Stimulated activated CD8-positive, alpha-beta memory T cell treated with anti-CD3 and anti-CD28 coated beads, Interleukin-7, amount 100 ng/mL, for 4 hours (primary cell): ENCODE measurements at regions not wholly inside any gene's neighbourhood (a gene's known extent, or its start where the extent isn't known, plus 50 kb on each side); places are given as distances from the start of the nearest gene placed in this dataset.

Experiments
- DNase-seq, 2 donors: peaks; one replicate each; pipeline ENCODE4 v3.0.0-alpha.2; 2020; ENCODE audit warnings: low read depth in 2 of 2

DNA sequence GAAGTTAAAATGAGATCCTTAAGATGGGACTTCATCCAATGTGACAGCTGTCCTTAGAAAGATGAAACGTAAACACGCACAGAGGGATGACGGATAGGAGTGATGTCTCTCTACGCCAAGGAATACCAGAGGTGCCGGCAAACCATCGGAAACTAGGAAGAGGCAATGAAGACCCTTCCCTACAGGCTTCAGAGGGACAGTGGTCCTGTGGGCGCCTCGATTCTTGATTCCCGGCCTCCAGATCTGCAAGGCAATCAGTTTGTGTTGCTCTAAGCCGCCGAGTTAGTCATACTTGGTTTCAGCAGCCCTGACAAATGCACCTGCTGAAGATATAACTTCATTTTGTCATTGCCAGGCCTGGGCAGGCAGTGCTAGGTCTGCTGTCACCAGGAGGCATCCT lies 1455.1 kb downstream of the TBC1D22A start:
- no peak for DNase-seq

DNA sequence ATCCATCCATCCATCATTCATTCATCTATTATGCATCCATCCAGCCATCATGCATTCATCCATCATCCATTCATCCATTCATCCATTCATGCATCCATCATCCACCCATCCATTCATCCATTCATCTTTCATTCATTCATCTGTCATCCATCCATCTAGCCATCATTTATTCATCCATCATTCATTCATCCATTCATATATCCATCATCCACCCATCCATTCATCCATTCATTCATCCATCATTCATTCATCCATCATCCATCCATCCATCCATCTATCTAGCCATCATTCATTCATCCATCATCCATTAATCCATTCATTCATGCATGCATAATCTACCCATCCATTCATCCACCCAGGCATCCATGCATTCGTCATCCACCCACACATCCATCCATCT lies 1450.3 kb downstream of the TBC1D22A start:
- DNase-seq, result no peak

DNA sequence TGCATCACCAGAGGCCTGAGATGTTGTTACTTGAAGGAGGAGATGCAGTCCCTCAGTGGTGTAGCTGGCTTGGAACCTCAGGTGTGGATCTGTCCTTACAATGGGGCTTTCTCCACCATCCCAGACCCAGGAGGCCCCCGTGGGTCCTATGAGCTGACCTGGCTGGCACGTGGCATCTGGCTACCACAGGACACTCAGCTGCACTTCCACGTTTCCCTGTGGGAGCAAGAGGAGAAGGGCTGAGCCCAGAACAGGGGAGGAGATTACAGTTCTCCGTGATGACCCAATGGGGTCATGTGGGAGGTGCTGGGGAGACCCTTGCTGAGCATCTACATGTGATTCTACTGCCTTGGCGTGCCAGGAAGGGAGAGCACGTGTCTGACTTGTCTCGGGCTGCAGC lies 1448.4 kb downstream of the TBC1D22A start:
- no peak for DNase-seq

DNA sequence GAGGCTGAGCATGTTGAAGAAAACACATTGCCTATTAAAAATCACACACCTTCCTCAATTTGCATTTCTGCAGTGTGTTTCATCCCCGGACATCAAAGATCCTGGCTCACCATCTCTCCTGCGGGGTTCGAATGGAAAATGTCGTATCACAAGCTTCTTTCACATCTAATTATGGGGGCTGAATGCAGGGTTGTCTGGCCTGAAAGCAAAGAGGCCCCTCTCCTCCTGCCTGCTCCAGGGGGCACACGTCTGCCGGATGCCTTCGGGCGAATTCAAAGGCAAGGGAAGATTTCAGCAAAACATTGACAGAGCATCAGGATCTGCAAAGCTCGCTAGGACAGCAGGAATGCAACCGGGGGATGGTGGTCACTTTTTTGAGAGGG lies 1447.7 kb downstream of the TBC1D22A start:
- no peak for DNase-seq

DNA sequence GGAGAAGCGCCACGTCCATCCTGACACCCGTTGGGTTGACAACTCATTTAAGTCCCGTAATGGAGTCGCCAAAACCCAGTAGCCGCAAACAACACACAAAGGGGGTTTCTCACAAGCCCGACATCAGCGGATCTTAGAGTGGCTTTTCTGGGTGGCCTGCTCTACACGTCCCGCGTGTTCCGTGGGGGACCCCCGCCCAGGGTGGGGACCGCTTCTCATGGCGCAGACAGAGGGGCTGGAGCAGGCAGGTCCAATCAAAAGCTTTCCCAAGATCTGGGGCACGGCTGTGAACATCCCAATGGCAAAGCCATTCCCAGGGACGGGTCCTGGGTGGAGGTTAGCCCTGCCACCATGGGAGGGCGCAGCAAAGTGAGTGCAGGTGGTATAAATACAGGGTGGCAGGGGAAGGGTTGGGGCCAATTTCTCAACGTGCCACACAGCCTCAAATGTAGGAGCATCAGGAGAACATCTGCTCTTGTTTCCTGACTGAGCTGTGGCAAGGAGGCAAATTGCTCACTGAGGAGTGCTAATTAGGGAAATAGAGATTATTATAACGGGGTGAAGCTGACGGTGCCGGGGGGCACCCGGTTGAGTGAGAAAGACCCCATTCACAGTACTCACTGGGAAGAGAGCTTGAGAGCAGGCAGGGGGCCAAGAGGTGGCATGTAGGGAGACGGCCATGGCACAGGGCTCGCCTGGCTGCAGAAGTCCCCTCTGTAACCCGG lies 1447.2 kb downstream of the TBC1D22A start:
- DNase-seq, result no peak

DNA sequence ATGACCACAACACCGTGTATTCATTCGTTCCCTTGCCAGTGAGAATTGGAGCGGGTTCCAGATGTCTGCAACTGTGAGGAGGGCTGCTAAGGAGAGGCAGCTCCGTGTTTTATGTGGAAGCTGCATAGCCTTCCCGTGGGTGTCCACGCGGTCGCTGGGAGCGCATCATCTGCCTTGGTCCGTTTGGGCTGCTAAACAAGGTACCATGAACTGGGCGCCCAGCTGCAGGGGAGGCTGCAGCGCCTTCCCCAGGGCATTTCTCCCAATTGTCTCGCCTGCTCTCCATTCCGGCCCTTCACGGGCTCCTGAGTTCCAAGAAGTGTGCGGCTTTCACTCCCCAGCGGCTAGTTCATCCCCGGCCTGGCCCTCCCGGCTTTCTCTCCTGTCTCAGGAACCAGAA lies 1446.4 kb downstream of the TBC1D22A start:
- no peak for DNase-seq

DNA sequence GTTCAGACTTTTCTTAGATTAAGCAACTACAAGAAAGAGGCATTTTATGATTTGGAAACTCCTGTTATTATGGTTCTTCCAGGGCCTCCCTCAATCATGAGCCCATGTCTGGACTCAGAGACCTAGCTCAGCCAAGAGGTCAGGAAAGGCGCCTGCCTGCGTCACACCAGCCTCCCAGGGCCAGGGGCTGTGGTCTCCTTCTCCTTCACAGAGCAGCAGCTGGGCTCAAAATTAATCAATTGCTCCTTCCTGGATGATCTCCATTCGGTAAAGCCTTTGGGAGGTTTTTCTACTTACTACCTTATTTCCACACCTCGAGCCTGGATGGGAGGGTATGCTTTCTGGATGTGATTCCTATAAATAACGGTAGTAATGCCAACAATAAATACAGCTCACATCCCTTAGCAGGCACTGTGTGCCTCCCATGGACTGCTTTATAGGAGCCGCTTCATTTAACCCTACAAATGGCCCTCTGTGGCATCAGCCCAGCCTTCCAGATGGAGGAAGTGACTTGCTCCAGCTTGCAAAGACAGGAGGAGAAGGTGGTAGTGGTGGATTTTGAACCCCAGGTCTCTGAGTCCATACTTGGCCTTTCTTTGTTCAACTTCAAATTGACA lies 1445.6 kb downstream of the TBC1D22A start:
- DNase-seq, result no peak

DNA sequence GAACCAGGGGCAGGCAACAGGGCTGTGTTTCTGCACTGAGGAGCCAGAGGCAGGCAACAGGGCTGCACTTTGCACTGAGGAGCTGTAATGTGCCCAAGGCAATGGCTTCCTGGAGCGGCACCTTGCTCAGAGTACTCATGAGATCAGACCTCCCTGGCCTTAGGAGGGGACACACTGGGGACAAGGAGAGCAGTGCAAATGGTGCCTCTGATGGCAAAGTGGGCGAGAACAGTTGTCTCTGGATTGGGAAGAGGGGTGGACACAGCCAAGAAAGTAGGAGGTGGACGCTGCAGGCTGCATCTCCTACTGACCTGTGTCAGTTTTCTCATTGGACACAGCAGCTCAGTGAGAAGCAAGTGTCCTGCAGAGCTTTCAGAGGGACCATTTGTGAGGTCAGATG lies 1443.3 kb downstream of the TBC1D22A start:
- no peak for DNase-seq

DNA sequence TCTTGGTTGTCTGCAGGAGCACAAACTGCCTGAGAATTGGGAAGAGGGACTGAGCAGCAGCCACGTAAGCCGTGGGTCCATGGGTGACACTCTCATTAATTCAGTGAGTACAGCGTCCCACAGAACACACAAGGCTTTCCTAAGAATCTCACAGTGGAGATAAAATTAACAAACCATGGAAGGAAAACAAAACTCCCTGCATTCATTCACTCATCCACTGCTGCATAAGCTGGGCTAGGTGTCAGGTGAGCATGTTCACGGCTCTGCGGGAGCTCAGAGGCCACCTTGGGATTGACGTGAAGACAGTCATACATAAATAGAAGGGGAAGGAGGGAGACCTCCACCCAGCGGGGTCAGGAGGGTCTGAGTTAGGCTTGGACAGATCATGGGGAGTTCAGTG lies 1442.7 kb downstream of the TBC1D22A start:
- no peak for DNase-seq

DNA sequence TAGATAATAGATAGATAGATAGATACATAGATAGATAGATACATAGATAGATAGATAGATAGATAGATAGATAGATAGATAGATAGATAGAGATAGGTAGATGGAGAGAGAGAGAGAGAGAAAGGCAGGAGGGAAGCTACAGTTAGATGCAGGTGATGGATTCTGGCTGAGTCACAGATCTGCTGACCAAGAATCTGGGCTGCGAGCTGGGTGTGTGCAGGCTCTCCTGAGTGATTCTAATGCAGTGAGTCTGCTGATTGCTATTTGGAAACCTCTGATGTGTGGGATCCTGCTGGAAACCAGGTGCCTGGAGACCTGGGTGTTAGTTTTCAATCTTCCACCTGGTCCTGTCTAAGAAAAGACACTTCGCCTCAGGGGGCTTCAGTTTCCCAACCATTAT lies 1441.8 kb downstream of the TBC1D22A start:
- no peak for DNase-seq

DNA sequence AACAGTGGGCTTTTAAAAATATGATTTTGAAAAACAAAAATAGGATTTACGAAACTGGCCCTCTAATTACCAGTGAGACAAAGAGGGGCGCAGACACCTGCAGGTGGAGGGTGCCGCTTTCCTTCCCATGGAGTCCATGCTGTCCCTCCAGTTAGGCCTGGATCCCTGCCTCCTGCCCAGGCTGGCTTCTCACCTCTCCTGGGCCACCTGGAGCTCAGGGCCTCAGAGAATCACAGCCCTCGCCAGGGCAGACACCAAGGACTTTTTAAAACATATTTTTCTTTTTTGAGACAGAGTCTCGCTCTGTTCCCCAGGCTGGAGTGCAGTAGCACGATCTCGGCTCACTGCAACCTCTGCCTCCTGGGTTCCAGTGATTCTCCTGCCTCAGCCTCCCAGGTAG lies 1437.2 kb downstream of the TBC1D22A start:
- DNase-seq, result no peak

DNA sequence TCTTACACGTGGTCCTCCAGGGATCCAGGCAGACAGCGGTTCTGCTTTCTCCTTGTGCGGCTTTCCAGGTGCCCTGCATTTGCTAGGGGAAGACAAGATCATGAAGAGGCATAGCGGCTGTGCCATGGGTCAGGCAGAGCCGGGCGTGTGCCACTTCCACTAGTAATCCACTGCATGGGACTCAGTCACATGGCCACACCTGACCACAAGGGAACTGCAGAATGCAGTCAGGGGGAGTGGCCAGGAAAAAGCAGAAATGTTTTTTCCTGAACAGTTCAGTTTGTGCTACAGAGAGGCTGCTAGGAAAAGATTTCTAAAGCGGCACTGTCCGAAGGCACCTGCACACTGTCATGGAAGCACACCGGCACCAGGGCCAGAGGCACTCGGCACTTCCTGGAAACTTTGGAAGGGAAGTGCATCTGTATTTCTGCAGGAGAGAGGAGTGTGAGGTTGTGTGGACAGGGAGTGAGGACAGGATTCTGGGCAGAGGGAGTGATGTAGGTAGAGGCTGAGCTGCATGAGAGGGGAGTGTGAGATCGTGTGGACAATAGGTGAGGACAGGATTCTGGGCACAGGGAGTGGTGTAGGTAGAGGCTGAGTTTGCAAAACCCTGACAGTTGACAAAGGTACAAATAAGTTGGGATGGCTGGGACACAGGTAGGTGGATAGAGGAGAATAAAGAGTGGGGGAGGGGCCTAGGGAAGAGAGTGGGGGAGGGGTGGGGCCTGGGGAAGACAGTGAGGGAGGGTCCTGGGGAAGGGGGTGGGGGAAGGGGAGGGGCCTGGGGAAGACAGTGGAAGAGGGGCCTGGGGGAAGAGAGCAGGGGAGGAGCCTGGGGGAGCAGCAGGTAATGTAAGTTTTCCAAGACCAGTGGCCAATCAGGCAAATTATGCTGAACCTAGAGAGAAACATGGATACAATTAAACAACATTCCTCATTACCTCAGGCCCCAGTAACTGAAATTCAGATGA lies 1436.3 kb downstream of the TBC1D22A start:
- DNase-seq, result no peak

DNA sequence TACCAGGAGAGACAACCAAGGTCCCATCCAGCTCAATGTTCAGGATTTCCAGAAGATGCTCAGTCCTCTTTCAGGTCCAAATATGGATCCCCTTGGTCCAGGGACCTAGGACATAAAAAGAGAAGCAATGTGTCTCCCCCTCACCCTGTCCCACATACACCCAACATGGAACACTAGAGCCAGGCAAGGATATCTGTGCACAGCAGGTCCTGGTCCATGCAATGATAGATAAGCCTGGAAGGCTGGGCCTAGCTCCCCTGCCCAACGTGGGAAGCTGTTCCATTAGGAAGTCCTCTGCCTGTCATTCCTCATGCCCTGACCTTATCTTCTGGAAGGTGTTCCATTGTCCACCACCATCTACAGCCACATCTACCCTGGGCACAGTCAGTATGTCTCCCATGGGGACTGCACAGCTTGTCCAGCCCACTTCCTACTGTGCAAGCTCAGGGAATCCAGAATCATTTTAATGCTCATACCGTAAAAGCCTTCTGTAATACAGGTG lies 1434.8 kb downstream of the TBC1D22A start:
- no peak for DNase-seq

DNA sequence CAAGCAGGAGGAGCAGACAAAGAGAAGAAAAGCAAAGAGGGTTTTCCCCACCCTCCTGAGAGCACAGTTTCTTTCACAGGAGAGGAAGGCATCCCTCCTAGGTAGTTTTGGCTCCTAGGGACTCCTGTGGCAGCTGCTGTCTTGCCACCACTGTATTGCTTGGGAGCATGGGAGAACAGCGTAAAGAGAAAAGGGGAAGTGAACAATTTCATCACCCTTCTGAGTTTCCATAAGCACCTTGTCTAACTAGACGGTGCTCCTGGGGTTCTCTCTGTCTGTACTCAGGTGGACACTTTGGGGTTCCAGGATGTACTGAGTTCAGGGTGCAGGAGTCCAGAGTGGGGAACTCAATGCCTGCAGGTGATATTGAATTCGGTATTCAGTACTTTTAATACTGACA lies 1430.5 kb downstream of the TBC1D22A start:
- DNase-seq, result no peak

DNA sequence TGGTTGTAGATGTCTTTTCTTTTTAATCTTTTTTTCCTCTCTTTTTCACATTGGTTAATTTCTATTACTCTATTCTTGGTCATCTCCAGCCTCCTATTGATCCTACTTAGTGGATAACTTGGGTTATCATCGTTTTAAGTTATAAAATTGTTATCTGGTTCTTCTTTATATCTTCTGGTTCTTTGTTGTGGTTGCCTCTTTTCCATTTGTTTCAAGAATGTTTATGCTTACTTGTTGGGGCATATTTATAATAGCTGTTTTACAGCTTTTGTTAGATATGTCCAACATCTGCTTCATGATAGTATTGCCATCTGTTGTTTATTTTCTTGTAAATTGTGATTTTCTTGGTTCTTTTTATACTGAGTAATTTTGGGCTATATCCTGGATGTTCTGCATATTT lies 1429.6 kb downstream of the TBC1D22A start:
- DNase-seq, result no peak

DNA sequence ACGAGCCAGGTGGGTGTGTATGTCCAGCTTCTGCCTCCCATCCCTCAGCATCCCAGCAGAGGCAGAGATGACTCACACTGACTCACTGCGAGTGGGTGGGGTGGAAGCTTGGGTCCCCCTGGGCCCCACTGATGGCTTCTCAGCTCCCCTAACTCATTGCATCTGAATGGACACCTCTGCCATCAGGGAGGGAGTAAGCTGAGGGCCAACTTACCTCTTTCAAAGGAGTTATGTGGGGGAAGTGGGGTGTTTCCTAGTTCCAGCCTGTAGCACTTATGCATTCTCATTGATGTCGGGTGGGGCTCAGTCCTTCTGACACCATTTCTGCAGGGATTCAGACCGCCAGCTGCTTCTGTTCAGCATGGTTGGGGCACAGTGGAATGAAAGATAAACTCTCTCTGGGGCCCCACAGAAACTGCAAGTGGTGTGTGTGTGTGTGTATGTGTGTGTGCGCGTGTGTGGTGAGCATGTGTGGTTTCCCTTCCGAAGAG lies 1425.8 kb downstream of the TBC1D22A start:
- DNase-seq, result peak; percentile 2 to 6

DNA sequence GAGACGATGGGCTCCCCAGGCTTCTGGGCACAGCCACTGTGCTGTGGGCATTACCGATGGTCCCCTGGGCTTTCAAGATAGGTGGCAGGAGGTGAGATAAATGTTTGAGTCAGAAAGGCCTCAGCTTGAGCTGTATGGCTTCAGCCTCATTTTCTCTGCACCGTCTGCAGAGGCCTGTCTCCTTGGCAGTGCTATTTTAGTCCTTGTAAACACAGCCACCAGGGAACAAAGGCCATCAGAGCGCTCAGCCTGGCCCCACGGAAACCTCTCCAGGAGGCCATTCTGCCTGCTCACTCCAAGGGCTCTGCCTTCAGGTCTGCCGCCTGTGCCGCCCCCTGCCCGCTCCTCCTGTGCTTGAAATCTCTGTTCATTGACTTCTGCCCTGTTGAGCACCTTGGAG lies 1424.9 kb downstream of the TBC1D22A start:
- no peak for DNase-seq

DNA sequence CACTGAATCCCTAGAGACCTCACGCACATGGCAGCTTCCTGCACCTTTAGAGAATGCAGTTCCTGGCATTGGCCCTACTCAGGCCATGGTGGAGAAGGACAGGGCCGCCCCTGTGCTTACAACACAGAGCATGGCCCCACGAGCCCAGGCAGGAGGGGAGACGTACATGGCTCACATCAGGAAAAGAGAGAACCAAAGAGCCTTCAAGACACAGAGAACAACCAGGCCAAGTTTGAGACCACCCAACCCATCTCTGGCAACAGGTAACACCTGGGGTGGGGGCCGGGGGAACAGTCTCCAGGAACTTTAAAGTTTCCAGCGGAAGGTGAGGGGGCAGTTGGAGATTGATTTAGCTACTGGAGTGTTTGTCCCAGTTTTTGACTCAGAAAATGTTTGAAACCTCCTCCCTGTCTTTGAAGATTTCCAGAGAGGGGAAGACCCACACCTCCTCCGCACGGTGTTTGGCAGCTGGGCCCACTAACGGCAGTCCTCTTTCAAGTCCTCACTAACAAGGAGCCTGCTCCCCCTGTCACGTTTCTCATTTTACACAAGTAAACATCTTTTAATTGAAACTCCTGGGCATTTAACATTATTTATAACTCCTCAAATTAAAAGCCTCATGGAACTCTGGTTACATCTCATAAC lies 1423.8 kb downstream of the TBC1D22A start:
- no peak for DNase-seq

DNA sequence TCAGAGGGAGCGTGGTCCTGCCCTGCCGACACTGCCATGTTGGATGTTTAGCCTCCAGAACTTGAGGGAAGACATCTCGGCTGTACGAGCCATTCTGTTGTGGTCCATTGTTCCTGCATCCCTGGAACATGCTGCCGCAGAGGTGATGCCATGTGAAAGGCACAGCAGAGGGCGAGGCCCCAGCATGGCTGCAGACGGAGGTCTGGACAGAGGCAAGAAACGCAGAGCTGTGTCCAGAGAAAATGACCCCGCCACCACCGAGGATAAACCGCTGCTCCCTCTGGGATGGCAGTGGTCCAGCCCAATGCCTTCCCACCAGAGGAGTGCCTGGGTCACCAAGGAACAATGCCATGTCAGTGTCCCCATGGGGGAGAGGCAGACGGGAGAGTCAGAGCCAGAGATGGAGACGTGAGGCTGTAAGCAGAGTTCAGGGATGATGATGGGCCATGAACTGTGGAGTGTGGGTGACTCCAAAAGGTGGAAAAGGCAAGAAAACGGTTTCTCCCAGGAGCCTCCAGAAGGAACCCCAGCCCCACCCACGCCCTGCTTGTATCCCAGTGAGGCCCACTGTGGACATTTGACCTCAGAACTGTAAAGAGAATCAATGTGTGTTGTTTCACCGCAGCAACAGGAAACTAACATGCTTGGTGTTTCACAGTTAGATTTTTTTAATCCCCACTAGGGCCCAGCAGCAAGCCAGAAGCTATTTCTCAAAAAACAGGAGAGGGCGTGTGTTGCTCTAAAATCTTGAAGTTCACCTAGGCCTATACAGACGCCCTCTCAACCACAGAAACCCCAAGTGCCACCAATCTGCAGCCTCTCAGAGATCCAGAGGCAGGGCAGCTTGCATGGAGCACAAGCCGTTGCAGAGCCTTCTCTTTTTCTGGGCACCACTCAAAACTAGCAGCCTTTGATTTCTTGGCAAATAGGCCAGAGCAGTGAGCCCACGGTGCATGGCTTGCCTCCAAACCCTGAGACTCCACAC lies 1422.9 kb downstream of the TBC1D22A start:
- no peak for DNase-seq
